ENCODE measurements at regions not wholly inside any gene's neighbourhood (a gene's known extent, or its start where the extent isn't known, plus 50 kb on each side); places are given as distances from the start of the nearest gene placed in this dataset.

DNA sequence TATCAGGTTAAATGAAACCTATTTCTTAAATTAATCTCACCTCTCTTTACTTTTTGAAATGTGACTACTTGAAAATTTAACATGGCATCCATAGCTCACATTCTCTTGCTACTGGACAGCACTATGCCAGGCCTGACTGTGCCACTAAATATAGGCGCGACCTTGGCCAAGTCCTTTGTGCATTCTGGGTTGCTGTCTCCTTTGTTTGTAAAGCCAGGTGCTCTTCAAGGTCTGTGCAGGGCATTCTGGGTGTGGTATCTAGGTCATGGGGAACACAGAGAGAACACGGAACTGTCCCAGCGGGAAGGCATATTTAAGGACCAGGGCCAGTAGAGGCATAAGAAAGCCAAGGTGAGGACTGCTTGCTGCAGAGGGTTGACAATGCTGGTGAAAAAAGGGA, 121.2 kb downstream of the ZNF664 start (continued):
- no peak for TF ChIP-seq CEBPB (IDR thresholded peaks at IDR 0.05; ENCODE audit: low read depth, low read length)
- TF ChIP-seq RNF2 (IDR thresholded peaks at IDR 0.05; ENCODE audit: borderline replicate concordance, low read depth, low read length, missing control alignments, poor library complexity, severe bottlenecking): no peak
- TF ChIP-seq, protein P1, sequence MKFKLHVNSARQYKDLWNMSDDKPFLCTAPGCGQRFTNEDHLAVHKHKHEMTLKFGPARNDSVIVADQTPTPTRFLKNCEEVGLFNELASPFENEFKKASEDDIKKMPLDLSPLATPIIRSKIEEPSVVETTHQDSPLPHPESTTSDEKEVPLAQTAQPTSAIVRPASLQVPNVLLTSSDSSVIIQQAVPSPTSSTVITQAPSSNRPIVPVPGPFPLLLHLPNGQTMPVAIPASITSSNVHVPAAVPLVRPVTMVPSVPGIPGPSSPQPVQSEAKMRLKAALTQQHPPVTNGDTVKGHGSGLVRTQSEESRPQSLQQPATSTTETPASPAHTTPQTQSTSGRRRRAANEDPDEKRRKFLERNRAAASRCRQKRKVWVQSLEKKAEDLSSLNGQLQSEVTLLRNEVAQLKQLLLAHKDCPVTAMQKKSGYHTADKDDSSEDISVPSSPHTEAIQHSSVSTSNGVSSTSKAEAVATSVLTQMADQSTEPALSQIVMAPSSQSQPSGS (IDR thresholded peaks at IDR 0.05; ENCODE audit: low read length): no peak
- TF ChIP-seq CREB1 (IDR thresholded peaks at IDR 0.05): no peak
- TF ChIP-seq BCL11A (IDR thresholded peaks at IDR 0.05; ENCODE audit: low read depth in 2 of 2, low read length in 2 of 2): no peak
